NCI-H1105 (cell line): ENCODE measurements at regions not wholly inside any gene's neighbourhood (a gene's known extent, or its start where the extent isn't known, plus 50 kb on each side); places are given as distances from the start of the nearest gene placed in this dataset.
"Not testable (repeated sequence)": the region's sequence is repeated elsewhere in the genome, so short reads cannot be mapped to it uniquely, and the experiment has no call there.

Experiments used
- DNase-seq: peaks from one replicate; lab custom pipeline; 2025; lab: John Stamatoyannopoulos, UW

GRCh38 chrX:65610481-65610880 lies 57.0 kb upstream of the MSN start:
- no peak for DNase-seq

- DNase-seq: no peak
These were observed 57.4 kb upstream of the MSN start for GRCh38 chrX:65610040-65610439.

- DNase-seq: no peak
These were observed 58.2 kb upstream of the MSN start for GRCh38 chrX:65609237-65609636.

- DNase-seq: no peak
These were observed 59.4 kb upstream of the MSN start for GRCh38 chrX:65608026-65608425.

- no peak for DNase-seq
These were observed 60.2 kb upstream of the MSN start for GRCh38 chrX:65607070-65607742.

GRCh38 chrX:65602221-65602560 lies 65.3 kb upstream of the MSN start:
- no peak for DNase-seq

- DNase-seq: no peak
These were observed 65.8 kb upstream of the MSN start for GRCh38 chrX:65601530-65602220.

GRCh38 chrX:65601126-65601525 lies 66.3 kb upstream of the MSN start:
- DNase-seq: no peak

- DNase-seq: no peak
These were observed 65.5 kb upstream of the LAS1L start for GRCh38 chrX:65600106-65600505.

GRCh38 chrX:65598559-65599147 lies 64.1 kb upstream of the LAS1L start:
- DNase-seq: no peak

- no peak for DNase-seq
These were observed 61.9 kb upstream of the LAS1L start for GRCh38 chrX:65596270-65597034.

GRCh38 chrX:65595460-65595876 lies 60.9 kb upstream of the LAS1L start:
- DNase-seq: peak; percentile 50

GRCh38 chrX:65591206-65591605 lies 56.6 kb upstream of the LAS1L start:
- DNase-seq: no peak

GRCh38 chrX:65589304-65589703 lies 54.7 kb upstream of the LAS1L start:
- DNase-seq: no peak

GRCh38 chrX:65588795-65589194 lies 54.2 kb upstream of the LAS1L start:
- DNase-seq: no peak

GRCh38 chrX:65587616-65588526 lies 53.3 kb upstream of the LAS1L start:
- DNase-seq: peak; percentile 7

GRCh38 chrX:65586491-65586890 lies 51.9 kb upstream of the LAS1L start:
- DNase-seq: no peak

- not testable (repeated sequence) for DNase-seq
These were observed 50.6 kb upstream of the LAS1L start for GRCh38 chrX:65585226-65585625.
